ENCODE measurements at regions not wholly inside any gene's neighbourhood (a gene's known extent, or its start where the extent isn't known, plus 50 kb on each side); places are given as distances from the start of the nearest gene placed in this dataset.

DNA sequence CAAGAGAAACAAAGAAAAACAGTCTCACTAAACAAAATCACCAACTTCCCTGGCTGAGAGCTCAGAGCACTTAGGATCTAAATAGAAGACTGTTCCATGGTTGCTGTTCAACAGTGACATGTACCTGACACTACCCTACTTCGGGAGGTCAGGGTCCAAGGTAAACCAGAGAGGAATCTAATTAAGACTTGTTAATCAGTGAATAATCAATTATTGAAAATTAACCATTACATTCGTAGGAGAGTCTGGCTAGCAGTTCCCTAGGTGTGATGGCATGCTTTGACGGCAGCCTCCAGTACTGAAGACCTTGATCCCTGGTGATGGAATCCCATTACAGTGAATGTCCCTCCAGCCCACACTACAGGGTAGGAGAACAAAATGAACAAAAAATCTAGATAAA is 154.0 kb upstream of the AFDN start:
- no peak overlapping the region for H3K4me3 ChIP-seq
- DNase-seq, result no peak
- TF ChIP-seq, protein P1, sequence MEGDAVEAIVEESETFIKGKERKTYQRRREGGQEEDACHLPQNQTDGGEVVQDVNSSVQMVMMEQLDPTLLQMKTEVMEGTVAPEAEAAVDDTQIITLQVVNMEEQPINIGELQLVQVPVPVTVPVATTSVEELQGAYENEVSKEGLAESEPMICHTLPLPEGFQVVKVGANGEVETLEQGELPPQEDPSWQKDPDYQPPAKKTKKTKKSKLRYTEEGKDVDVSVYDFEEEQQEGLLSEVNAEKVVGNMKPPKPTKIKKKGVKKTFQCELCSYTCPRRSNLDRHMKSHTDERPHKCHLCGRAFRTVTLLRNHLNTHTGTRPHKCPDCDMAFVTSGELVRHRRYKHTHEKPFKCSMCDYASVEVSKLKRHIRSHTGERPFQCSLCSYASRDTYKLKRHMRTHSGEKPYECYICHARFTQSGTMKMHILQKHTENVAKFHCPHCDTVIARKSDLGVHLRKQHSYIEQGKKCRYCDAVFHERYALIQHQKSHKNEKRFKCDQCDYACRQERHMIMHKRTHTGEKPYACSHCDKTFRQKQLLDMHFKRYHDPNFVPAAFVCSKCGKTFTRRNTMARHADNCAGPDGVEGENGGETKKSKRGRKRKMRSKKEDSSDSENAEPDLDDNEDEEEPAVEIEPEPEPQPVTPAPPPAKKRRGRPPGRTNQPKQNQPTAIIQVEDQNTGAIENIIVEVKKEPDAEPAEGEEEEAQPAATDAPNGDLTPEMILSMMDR (IDR thresholded peaks at IDR 0.05), result no peak
- intact Hi-C loops (cut with DNase I), result no loop called here
- 95 to 98% methylated on average over 3 of the region's 3 CpGs for WGBS, 2 donors
- ATAC-seq, result no peak
- H3K4me1 ChIP-seq, result peaks cover 14 to 50% (median 27%) of the 10 kb centered on the region in 9 donors
- no peak overlapping the region for H3K27ac ChIP-seq
- H3K27me3 ChIP-seq, result peaks cover 0 to 15% (median 0%) of the 10 kb centered on the region in 7 donors
- H3K9me3 ChIP-seq, result no peaks in the 10 kb centered on the region
- no peaks in the 10 kb centered on the region for H3K36me3 ChIP-seq

- Histone ChIP-seq H3K9me3 (no peaks in the 10 kb centered on the region), H3K4me3 (no peak overlapping the region), H3K4me1 (peaks cover 16 to 59% (median 38%) of the 10 kb centered on the region in 9 donors), H3K36me3 (no peaks in the 10 kb centered on the region), H3K27me3 (peaks cover 0 to 27% (median 0%) of the 10 kb centered on the region in 7 donors), H3K27ac (peak overlapping the region in 3 of 10 donors; percentile 1 to 53 (median 42))
- TF ChIP-seq, protein P1 (IDR thresholded peaks at IDR 0.05), result no peak
- intact Hi-C loops (cut with DNase I), result no loop called here
- 57 to 62% methylated on average over 5 of the region's 5 CpGs for WGBS, 2 donors
- ATAC-seq (no peak), DNase-seq (no peak)
These were observed 152.8 kb upstream of the AFDN start for GRCh38 chr6:167673946-167674345.

DNA sequence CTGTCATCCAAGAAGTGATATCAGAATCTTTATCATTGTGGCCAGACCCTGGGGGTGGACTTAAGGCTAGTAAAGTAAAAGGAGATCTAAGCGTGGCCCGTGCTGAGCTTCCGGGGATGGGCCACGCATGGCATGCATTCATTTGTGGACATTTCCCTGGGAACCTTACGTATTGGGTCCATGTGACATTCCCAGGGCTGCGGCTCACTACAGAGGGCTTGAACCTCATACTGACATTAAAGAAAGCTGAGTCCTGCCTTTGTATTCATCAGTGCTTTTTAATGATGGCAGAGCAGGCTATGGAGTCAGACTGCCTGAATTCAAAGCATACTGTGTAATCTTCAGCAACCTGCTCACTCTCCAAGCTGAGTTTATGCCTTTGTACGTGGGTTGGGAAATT is 152.2 kb upstream of the AFDN start:
- WGBS, 2 donors, result 80 to 88% methylated on average over 7 of the region's 7 CpGs
- DNase-seq (no peak), ATAC-seq (no peak)
- Histone ChIP-seq H3K4me3 (no peak overlapping the region), H3K4me1 (peaks cover 17 to 62% (median 39%) of the 10 kb centered on the region in 9 donors), H3K27ac (peak overlapping the region in 3 of 10 donors; percentile 1 to 53 (median 33)), H3K9me3 (no peaks in the 10 kb centered on the region), H3K36me3 (no peaks in the 10 kb centered on the region), H3K27me3 (peaks cover 0 to 32% (median 0%) of the 10 kb centered on the region in 7 donors)
- TF ChIP-seq, protein P1 (IDR thresholded peaks at IDR 0.05), result no peak
- intact Hi-C loops (cut with DNase I), result no loop called here

- Histone ChIP-seq H3K27me3 (peaks cover 0 to 38% (median 0%) of the 10 kb centered on the region in 7 donors), H3K9me3 (no peaks in the 10 kb centered on the region), H3K36me3 (no peaks in the 10 kb centered on the region), H3K27ac (peak overlapping the region in 9 of 10 donors; percentile 1 to 76 (median 69)), H3K4me3 (peak overlapping the region in 1 of 10 donors; percentile 55), H3K4me1 (peaks cover 15 to 55% (median 34%) of the 10 kb centered on the region in 9 donors)
- WGBS, 2 donors, result 28 to 31% methylated on average over 20 of the region's 20 CpGs
- ATAC-seq (peak; percentile 45 to 81 (median 66)), DNase-seq (peak in 1 of 2 donors; percentile 71)
- intact Hi-C loops (cut with DNase I), result loop anchor here in 1 of 10 donors (5.0 kb wide), 1 partner anchor 189 kb away; no protein-coding TSS in a partner anchor
- TF ChIP-seq, protein P1 (IDR thresholded peaks at IDR 0.05), result no peak
These were observed 150.6 kb upstream of the AFDN start for GRCh38 chr6:167676000-167676665.
